AG04450 (cell line): ENCODE measurements at regions not wholly inside any gene's neighbourhood (a gene's known extent, or its start where the extent isn't known, plus 50 kb on each side); places are given as distances from the start of the nearest gene placed in this dataset.

Experiments used
- CTCF ChIA-PET: fragments of 300-600, 350-600 bp; formaldehyde crosslinking; extraction: SDS; loops from one replicate; lab custom pipeline; 2022; ENCODE audit warnings: antibody characterized with exemption, inconsistent platforms; lab: Charles Lee
- POLR2A ChIA-PET: fragments of 350-600 bp; formaldehyde crosslinking; extraction: SDS; loops from one replicate; lab custom pipeline; 2021; ENCODE audit warnings: antibody characterized with exemption, inconsistent platforms; lab: Yijun Ruan, JAX
- DNase-seq: peaks from one replicate; pipeline ENCODE4 v3.0.0-alpha.2; 2011; ENCODE audit warnings: low read depth, low spot score
- H3K27ac ChIP-seq: one replicate; pipeline ENCODE4 v1.5.1; 2012; ENCODE audit warnings: low read depth, low read length, control low read depth
- H3K27me3 ChIP-seq: one replicate; pipeline ENCODE4 v1.6.0; 2012; ENCODE audit warnings: low read length; ENCODE audit not compliant: control insufficient read depth, insufficient read depth
- H3K4me3 ChIP-seq: 2 replicates; pipeline ENCODE4 v1.5.1; 2011; ENCODE audit warnings: mild to moderate bottlenecking, low read depth, low read length, control low read depth
- H3K9me3 ChIP-seq: 2 replicates; pipeline ENCODE4 v1.5.1; 2012; ENCODE audit warnings: low read length; ENCODE audit not compliant: control insufficient read depth, insufficient read depth
- TF ChIP-seq, protein P1 (sequence below): IDR thresholded peaks from 2 replicates; pipeline ENCODE4 v1.5.1; 2011; ENCODE audit warnings: low read depth, low read length, control low read depth, inconsistent platforms

DNA sequence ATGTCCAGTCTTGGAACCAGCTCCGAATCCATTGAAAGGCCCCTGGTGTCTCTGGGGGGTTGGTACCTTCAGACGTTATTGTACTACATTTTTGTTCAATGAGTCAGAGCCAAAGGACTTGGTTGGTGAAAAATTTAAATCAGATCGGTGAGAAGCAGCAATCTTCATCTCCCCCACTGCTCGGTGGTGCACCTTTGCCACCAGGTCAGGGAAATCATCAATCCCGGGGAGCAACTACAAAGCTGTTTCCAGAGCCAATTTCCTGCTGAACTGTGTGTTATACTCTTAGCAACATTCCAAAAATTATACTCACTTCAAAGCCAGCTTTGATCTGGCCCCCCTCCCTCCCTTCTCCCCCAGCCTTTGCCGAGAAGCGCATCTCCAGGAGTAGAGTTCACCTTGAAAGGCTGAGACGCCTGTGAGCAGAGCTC is 375.2 kb upstream of the WWC1 start:
- H3K4me3 ChIP-seq: no peak overlapping the region
- H3K27me3 ChIP-seq: no peaks in the 10 kb centered on the region
- POLR2A ChIA-PET: interaction anchor here (1.5 kb wide), 1 partner anchor 29 kb away, joined by 6 read pairs; no protein-coding TSS in a partner anchor
- TF ChIP-seq, protein P1, sequence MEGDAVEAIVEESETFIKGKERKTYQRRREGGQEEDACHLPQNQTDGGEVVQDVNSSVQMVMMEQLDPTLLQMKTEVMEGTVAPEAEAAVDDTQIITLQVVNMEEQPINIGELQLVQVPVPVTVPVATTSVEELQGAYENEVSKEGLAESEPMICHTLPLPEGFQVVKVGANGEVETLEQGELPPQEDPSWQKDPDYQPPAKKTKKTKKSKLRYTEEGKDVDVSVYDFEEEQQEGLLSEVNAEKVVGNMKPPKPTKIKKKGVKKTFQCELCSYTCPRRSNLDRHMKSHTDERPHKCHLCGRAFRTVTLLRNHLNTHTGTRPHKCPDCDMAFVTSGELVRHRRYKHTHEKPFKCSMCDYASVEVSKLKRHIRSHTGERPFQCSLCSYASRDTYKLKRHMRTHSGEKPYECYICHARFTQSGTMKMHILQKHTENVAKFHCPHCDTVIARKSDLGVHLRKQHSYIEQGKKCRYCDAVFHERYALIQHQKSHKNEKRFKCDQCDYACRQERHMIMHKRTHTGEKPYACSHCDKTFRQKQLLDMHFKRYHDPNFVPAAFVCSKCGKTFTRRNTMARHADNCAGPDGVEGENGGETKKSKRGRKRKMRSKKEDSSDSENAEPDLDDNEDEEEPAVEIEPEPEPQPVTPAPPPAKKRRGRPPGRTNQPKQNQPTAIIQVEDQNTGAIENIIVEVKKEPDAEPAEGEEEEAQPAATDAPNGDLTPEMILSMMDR: no peak
- H3K27ac ChIP-seq: no peak overlapping the region
- no peaks in the 10 kb centered on the region for H3K9me3 ChIP-seq
- CTCF ChIA-PET: interaction anchor here (0.6 to 0.9 kb wide), 2 partner anchors 20 to 65 kb away, joined by 3 read pairs; no protein-coding TSS in a partner anchor
- no peak for DNase-seq

DNA sequence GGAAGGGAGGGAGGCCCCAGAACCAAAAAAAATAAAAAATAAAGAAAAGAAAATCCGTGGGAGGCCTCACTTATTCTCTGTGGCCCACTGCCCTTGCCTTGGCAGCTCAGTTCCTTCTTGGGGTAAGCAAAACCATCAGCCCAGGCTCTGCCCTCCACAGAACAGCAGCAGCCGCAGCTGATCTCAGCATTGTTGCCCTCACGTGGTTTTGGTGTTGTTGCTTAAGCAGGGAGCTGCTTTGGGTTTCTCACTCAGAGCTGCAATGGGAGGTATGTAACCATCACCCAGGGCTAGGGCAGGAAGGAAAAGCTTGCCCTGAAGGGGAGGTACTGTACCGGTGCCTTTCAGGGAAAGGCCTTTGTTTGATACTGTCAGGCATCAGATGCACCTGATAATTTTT is 374.7 kb upstream of the WWC1 start:
- peak; percentile 7 for DNase-seq
- Histone ChIP-seq H3K27me3 (no peaks in the 10 kb centered on the region), H3K9me3 (no peaks in the 10 kb centered on the region), H3K4me3 (no peak overlapping the region), H3K27ac (no peak overlapping the region)
- ChIA-PET CTCF (interaction anchor here (0.9 kb wide), 1 partner anchor 20 kb away, joined by 3 read pairs; no protein-coding TSS in a partner anchor), POLR2A (interaction anchor here (1.5 kb wide), 1 partner anchor 28 kb away, joined by 6 read pairs; no protein-coding TSS in a partner anchor)
- TF ChIP-seq, protein P1: no peak

DNA sequence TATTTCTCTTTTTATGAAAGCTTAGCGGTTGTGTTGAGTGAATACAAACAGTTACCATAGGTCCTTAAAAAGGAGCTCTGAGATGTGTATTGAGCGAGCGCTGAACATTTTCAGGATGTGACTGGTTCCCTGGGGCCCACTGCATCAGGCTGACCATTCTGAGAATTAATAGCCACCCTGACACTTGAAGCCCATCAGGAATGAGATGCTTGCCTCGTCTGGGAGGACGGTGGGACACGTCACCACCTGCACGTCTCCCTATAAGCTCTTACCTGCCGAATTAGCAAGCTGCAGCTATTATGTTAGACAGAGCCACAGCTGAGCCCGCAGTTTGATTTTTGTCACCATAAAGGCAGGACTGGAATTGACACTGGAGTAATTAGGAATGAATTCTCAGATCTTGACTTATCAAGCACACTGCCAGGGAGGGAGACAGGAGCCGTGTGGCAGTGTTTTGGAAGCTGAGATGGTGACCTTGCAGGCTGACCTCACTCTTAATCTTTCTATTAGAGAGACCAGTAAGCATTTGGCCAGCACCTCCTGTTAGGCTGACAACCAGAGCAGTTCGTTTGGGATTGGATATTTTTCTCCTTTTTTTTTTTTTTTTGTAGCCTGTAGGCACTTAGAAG is 373.1 kb upstream of the WWC1 start:
- Histone ChIP-seq H3K4me3 (no peak overlapping the region), H3K27me3 (no peaks in the 10 kb centered on the region), H3K27ac (no peak overlapping the region), H3K9me3 (no peaks in the 10 kb centered on the region)
- no peak for DNase-seq
- POLR2A ChIA-PET: no interaction called here
- CTCF ChIA-PET: interaction anchor here (0.7 kb wide), 1 partner anchor 414 kb away, joined by 5 read pairs; no protein-coding TSS in a partner anchor
- TF ChIP-seq, protein P1: no peak

DNA sequence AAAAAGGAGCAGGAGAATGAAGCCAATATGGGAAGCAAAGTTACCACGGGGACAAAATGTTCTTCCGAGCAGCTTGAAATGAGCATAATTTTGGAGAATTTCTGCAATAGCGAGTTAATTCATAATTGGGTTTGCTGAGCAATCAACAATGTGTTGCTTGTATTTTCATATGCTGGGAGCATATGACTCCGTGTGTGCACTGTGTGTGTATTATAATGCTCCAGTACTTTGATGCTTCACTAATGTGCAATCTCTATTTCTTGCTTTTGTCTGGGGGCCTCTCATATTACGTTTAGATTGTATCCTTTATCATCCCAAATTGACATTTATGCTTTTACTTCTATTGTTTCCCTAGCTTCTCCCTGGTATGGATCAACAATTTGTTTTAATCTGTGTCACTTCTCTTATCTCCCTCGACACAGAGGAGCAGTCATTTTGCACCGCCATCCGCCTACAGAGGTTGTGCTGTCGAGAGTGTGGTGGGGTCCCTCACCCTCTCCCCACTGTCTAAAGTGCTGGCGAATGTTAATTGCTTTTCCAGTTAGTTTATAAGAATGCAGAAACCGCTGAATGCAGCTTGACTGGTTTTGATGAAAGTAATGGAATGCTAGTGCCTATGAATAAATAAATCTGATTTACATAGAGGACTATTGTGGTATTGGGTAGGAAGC is 372.5 kb upstream of the WWC1 start:
- no peaks in the 10 kb centered on the region for H3K9me3 ChIP-seq
- POLR2A ChIA-PET: no interaction called here
- CTCF ChIA-PET: interaction anchor here (0.7 kb wide), 1 partner anchor 415 kb away, joined by 5 read pairs; no protein-coding TSS in a partner anchor
- DNase-seq: no peak
- H3K4me3 ChIP-seq: no peak overlapping the region
- H3K27me3 ChIP-seq: no peaks in the 10 kb centered on the region
- TF ChIP-seq, protein P1: no peak
- H3K27ac ChIP-seq: no peak overlapping the region

DNA sequence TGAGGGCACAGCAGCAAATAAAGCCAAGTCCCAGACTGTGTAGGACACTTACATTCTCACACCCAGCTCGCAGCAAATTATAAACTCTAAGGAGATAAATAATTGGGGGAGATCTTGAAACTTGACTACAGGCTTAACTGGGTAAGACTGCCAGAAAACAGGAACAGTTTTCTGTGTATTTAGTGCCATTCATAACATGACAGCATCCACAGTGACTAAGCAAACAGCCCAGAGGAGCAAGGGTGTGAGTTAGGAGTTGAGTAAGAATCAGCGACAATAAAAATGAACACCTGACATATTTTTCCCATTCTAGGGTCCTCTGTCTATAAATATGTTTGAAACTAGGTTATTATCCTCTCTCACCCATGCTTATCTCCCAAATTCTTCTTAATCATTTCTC is 370.9 kb upstream of the WWC1 start:
- Histone ChIP-seq H3K4me3 (no peak overlapping the region), H3K27me3 (no peaks in the 10 kb centered on the region), H3K9me3 (no peaks in the 10 kb centered on the region), H3K27ac (no peak overlapping the region)
- CTCF ChIA-PET: no interaction called here
- TF ChIP-seq, protein P1: no peak
- POLR2A ChIA-PET: no interaction called here
- DNase-seq: no peak
